ENCODE measurements at regions not wholly inside any gene's neighbourhood (a gene's known extent, or its start where the extent isn't known, plus 50 kb on each side); places are given as distances from the start of the nearest gene placed in this dataset.

DNA sequence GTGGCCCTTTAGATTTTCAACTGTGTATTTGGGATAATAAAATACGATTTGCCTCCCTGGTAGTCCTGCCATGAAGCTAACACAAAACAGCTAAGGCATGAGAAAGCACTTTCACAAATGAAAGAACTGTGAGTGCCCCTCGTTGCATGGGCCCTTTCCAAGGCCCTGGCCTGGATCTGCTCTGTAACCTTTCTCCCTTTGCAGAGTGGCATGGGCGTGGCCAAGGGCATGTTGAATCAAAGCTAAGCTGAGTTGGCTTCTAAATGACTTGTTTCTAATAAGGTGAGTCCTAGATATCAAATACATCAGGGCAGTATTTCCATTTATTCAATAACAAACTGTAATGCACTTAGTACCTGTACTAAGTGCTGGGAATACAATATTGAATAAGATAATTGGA, 78.7 kb upstream of the PTPN3 start:
- Histone ChIP-seq H3K9me3 (ENCODE audit: low read depth, low read length, poor library complexity, severe bottlenecking) (no peaks in the 10 kb centered on the region), H3K4me1 (ENCODE audit: insufficient read depth, low read length, poor library complexity, severe bottlenecking) (no peaks in the 10 kb centered on the region), H3K27ac (ENCODE audit: low read depth, low read length, poor library complexity, severe bottlenecking) (no peak overlapping the region), H3K36me3 (ENCODE audit: insufficient read depth, low read length, poor library complexity, severe bottlenecking) (no peaks in the 10 kb centered on the region), H3K27me3 (replicated peaks; ENCODE audit: insufficient read depth, low read depth, low read length, poor library complexity) (no peaks in the 10 kb centered on the region), H3K4me3 (ENCODE audit: low read depth, low read length, poor library complexity, severe bottlenecking) (no peak overlapping the region)
- intact Hi-C loops (cut with micrococcal nuclease; ENCODE audit: unreplicated experiment), result loop anchor here (10.0 kb wide), 1 partner anchor 308 kb away; no protein-coding TSS in a partner anchor
- POLR2A ChIA-PET (ENCODE audit: low non-redundant PET), result no interaction called here
- BruUV-seq (replicated peaks), result no TSS peak
- CTCF ChIA-PET, result no interaction called here
- no peak for DNase-seq (ENCODE audit: low spot score)
- no peak for TF ChIP-seq EZH2 (IDR thresholded peaks at IDR 0.05; ENCODE audit: borderline replicate concordance, low read depth, low read length, poor library complexity, severe bottlenecking)
- TF ChIP-seq, protein P1, sequence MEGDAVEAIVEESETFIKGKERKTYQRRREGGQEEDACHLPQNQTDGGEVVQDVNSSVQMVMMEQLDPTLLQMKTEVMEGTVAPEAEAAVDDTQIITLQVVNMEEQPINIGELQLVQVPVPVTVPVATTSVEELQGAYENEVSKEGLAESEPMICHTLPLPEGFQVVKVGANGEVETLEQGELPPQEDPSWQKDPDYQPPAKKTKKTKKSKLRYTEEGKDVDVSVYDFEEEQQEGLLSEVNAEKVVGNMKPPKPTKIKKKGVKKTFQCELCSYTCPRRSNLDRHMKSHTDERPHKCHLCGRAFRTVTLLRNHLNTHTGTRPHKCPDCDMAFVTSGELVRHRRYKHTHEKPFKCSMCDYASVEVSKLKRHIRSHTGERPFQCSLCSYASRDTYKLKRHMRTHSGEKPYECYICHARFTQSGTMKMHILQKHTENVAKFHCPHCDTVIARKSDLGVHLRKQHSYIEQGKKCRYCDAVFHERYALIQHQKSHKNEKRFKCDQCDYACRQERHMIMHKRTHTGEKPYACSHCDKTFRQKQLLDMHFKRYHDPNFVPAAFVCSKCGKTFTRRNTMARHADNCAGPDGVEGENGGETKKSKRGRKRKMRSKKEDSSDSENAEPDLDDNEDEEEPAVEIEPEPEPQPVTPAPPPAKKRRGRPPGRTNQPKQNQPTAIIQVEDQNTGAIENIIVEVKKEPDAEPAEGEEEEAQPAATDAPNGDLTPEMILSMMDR (conservative IDR thresholded peaks at IDR 0.05; ENCODE audit: low read depth, low read length), result no peak

DNA sequence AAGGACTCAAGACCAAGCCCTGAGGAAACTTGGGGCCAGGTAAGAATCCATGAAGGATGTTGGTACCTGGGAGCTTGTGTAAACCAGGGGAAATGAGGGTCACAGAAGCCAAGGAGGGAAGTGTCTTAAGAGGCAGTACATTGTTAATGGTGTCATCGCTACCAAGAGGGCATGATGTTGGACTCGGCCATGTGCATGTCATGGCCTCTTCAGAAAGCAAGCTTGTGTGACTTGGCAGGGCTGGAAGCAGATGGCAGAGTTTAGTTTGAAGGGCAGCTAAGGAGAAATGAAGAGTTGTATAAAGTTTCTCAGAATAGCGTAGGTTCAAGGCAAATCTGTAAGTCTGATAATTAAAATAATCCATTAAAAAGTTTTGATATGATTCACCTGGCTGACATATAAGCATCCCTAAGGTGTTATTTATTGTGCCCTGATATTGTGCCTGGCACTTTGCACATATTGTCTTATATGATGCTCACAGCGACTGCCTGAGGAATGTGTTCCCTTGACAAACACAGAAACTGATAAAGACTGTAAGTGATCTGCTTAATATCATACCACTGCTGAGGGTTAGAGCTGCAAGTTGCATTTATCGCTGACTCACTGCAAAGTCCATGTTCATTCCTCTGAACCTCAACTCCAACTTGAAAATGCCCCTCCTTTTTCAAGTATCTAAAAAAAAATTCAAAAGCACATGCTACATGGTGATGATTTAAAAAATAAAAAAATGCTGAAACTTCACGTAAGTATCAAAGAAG, 81.3 kb upstream of the PTPN3 start:
- Histone ChIP-seq H3K27me3 (replicated peaks; ENCODE audit: insufficient read depth, low read depth, low read length, poor library complexity) (no peaks in the 10 kb centered on the region), H3K9me3 (ENCODE audit: low read depth, low read length, poor library complexity, severe bottlenecking) (no peaks in the 10 kb centered on the region), H3K36me3 (ENCODE audit: insufficient read depth, low read length, poor library complexity, severe bottlenecking) (no peaks in the 10 kb centered on the region), H3K4me3 (ENCODE audit: low read depth, low read length, poor library complexity, severe bottlenecking) (no peak overlapping the region), H3K4me1 (ENCODE audit: insufficient read depth, low read length, poor library complexity, severe bottlenecking) (no peaks in the 10 kb centered on the region), H3K27ac (ENCODE audit: low read depth, low read length, poor library complexity, severe bottlenecking) (no peak overlapping the region)
- TF ChIP-seq, protein P1 (conservative IDR thresholded peaks at IDR 0.05; ENCODE audit: low read depth, low read length), result no peak
- no peak for TF ChIP-seq EZH2 (IDR thresholded peaks at IDR 0.05; ENCODE audit: borderline replicate concordance, low read depth, low read length, poor library complexity, severe bottlenecking)
- BruUV-seq (replicated peaks), result no TSS peak
- ChIA-PET POLR2A (ENCODE audit: low non-redundant PET) (no interaction called here), CTCF (no interaction called here)
- DNase-seq (ENCODE audit: low spot score), result no peak
- intact Hi-C loops (cut with micrococcal nuclease; ENCODE audit: unreplicated experiment), result loop anchor here (10.0 kb wide), 1 partner anchor 305 kb away; no protein-coding TSS in a partner anchor

DNA sequence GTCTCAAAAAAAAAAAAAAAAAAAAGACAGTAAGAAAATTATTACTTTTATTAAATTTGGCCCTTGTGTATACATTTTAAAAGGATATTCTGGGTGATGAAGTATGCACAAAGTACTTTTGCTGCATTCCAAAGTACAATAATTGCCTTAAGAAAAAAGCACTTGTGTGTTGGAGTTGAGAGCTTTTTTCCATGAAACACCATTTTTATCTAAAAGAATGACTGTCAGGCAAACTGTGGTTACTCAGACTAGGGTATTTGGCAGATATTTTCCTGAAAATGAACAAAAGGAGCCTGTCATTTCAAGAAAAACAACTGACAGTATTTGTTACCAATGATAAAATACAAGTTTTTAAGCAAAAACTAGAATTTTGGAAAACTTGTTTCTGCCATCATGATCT, 84.3 kb upstream of the PTPN3 start:
- no peak overlapping the region for H3K4me3 ChIP-seq (ENCODE audit: low read depth, low read length, poor library complexity, severe bottlenecking)
- no peak for DNase-seq (ENCODE audit: low spot score)
- H3K27ac ChIP-seq (ENCODE audit: low read depth, low read length, poor library complexity, severe bottlenecking), result no peak overlapping the region
- no peaks in the 10 kb centered on the region for H3K4me1 ChIP-seq (ENCODE audit: insufficient read depth, low read length, poor library complexity, severe bottlenecking)
- H3K9me3 ChIP-seq (ENCODE audit: low read depth, low read length, poor library complexity, severe bottlenecking), result no peaks in the 10 kb centered on the region
- BruUV-seq (replicated peaks), result no TSS peak
- H3K27me3 ChIP-seq (replicated peaks; ENCODE audit: insufficient read depth, low read depth, low read length, poor library complexity), result no peaks in the 10 kb centered on the region
- CTCF ChIA-PET, result no interaction called here
- no peak for TF ChIP-seq EZH2 (IDR thresholded peaks at IDR 0.05; ENCODE audit: borderline replicate concordance, low read depth, low read length, poor library complexity, severe bottlenecking)
- TF ChIP-seq, protein P1 (conservative IDR thresholded peaks at IDR 0.05; ENCODE audit: low read depth, low read length), result no peak
- H3K36me3 ChIP-seq (ENCODE audit: insufficient read depth, low read length, poor library complexity, severe bottlenecking), result no peaks in the 10 kb centered on the region
- intact Hi-C loops (cut with micrococcal nuclease; ENCODE audit: unreplicated experiment), result no loop called here
- POLR2A ChIA-PET (ENCODE audit: low non-redundant PET), result no interaction called here
